IMR-90 (cell line): ENCODE measurements at regions not wholly inside any gene's neighbourhood (a gene's known extent, or its start where the extent isn't known, plus 50 kb on each side); places are given as distances from the start of the nearest gene placed in this dataset.

Source experiments
- ATAC-seq: fragments of 200-7000 bp; cut with Tn5 transposase; 2 replicates; pipeline ENCODE4 v1.9.1; 2020; ENCODE audit warnings: low read depth, mild to moderate bottlenecking, moderate library complexity
- BruUV-seq: library from RNA; stranded (reverse); fragments of 400-500 nt; replicated peaks from 2 replicates; lab custom pipeline; 2021; lab: Mats Ljungman, UMichigan
- CTCF ChIA-PET: fragments of 300-600 bp; formaldehyde crosslinking; extraction: SDS; loops from one replicate; lab custom pipeline; 2021; ENCODE audit warnings: antibody characterized with exemption; lab: Yijun Ruan, JAX
- POLR2A ChIA-PET: fragments of 300-600 bp; sonication (Branson Sonifier 250); formaldehyde crosslinking; loops from one replicate; lab custom pipeline; 2022; ENCODE audit warnings: antibody characterized with exemption; ENCODE audit not compliant: unreplicated experiment; lab: Charles Lee
- DNase-seq: peaks from one replicate; pipeline ENCODE4 v3.0.0; 2013
- H2AFZ ChIP-seq: replicated peaks from 2 replicates; pipeline ENCODE3; 2013; ENCODE audit warnings: low read length, mild to moderate bottlenecking; ENCODE audit not compliant: poor library complexity
- H2AK5ac ChIP-seq: 2 replicates; pipeline ENCODE4 v1.6.1; 2013; ENCODE audit warnings: low read depth, low read length, inconsistent platforms
- H2AK9ac ChIP-seq: replicated peaks from 2 replicates; pipeline ENCODE3; 2013; ENCODE audit warnings: mild to moderate bottlenecking, low read depth, low read length, moderate library complexity; ENCODE audit not compliant: poor library complexity
- H2BK120ac ChIP-seq: 2 replicates; pipeline ENCODE4 v1.6.1; 2013; ENCODE audit warnings: low read depth, low read length, inconsistent platforms
- H2BK15ac ChIP-seq: 3 replicates; pipeline ENCODE4 v1.6.1; 2013; ENCODE audit warnings: low read depth, low read length, inconsistent platforms
- H2BK20ac ChIP-seq: 2 replicates; pipeline ENCODE4 v1.6.1; 2013; ENCODE audit warnings: low read depth, mild to moderate bottlenecking, inconsistent platforms, low read length, moderate library complexity
- H2BK5ac ChIP-seq: 2 replicates; pipeline ENCODE4 v1.6.1; 2013; ENCODE audit warnings: mild to moderate bottlenecking, low read depth, low read length, inconsistent platforms; ENCODE audit not compliant: poor library complexity, severe bottlenecking
- H3K14ac ChIP-seq: replicated peaks from 2 replicates; pipeline ENCODE4 v1.6.1; 2013; ENCODE audit warnings: low read depth, low read length, inconsistent platforms
- H3K18ac ChIP-seq: 2 replicates; pipeline ENCODE4 v1.6.1; 2013; ENCODE audit warnings: low read depth, low read length, control low read depth
- H3K23ac ChIP-seq: 2 replicates; pipeline ENCODE4 v1.6.1; 2013; ENCODE audit warnings: low read depth, low read length, inconsistent platforms
- H3K27ac ChIP-seq: 2 replicates; pipeline ENCODE4 v1.5.1; 2013; ENCODE audit warnings: mild to moderate bottlenecking, control low read depth, low read length; ENCODE audit not compliant: insufficient read depth
- H3K27me3 ChIP-seq: 2 replicates; pipeline ENCODE4 v1.6.1; 2013; ENCODE audit warnings: low read length; ENCODE audit not compliant: control insufficient read depth, insufficient read depth
- H3K36me3 ChIP-seq: 2 replicates; pipeline ENCODE4 v1.6.1; 2013; ENCODE audit warnings: low read length, mixed read lengths; ENCODE audit not compliant: control insufficient read depth, insufficient read depth
- H3K4ac ChIP-seq: 2 replicates; pipeline ENCODE4 v1.6.1; 2013; ENCODE audit warnings: low read depth, low read length, inconsistent platforms
- H3K4me1 ChIP-seq: 2 replicates; pipeline ENCODE4 v1.6.1; 2013; ENCODE audit warnings: low read length, mixed read lengths; ENCODE audit not compliant: control insufficient read depth, insufficient read depth
- H3K4me2 ChIP-seq: 2 replicates; pipeline ENCODE4 v1.6.1; 2013; ENCODE audit warnings: low read depth, mild to moderate bottlenecking, control low read depth, low read length, moderate library complexity
- H3K4me3 ChIP-seq: 2 replicates; pipeline ENCODE4 v1.5.1; 2013; ENCODE audit warnings: low read depth, mild to moderate bottlenecking, control low read depth, low read length, moderate library complexity; ENCODE audit not compliant: insufficient read depth
- H3K56ac ChIP-seq: 2 replicates; pipeline ENCODE4 v1.6.1; 2013; ENCODE audit warnings: low read length, inconsistent platforms; ENCODE audit not compliant: insufficient read depth; ENCODE audit errors: extremely low read depth
- H3K79me1 ChIP-seq, 2 experiments: 2 replicates each; pipeline ENCODE4 v1.6.1; 2013; ENCODE audit warnings: low read length in 2 of 2, inconsistent platforms in 1 of 2, low read depth in 1 of 2
- H3K9ac ChIP-seq: 2 replicates; pipeline ENCODE4 v1.6.1; 2013; ENCODE audit warnings: low read depth, low read length, control low read depth
- H3K9me1 ChIP-seq: 2 replicates; pipeline ENCODE4 v1.6.1; 2013; ENCODE audit warnings: low read length, inconsistent platforms; ENCODE audit not compliant: insufficient read depth
- H3K9me3 ChIP-seq: 2 replicates; pipeline ENCODE4 v1.6.1; 2013; ENCODE audit warnings: low read length; ENCODE audit not compliant: control insufficient read depth, insufficient read depth
- H4K20me1 ChIP-seq: 2 replicates; pipeline ENCODE4 v1.6.1; 2013; ENCODE audit warnings: low read length, inconsistent platforms; ENCODE audit not compliant: insufficient read depth
- H4K5ac ChIP-seq: 2 replicates; pipeline ENCODE4 v1.6.1; 2013; ENCODE audit warnings: mild to moderate bottlenecking, low read depth, low read length, control low read depth
- H4K8ac ChIP-seq, 2 experiments: 2 replicates each; pipeline ENCODE4 v1.6.1; 2013; ENCODE audit warnings: low read depth in 2 of 2, low read length in 2 of 2, control low read depth in 1 of 2, inconsistent platforms in 1 of 2
- H4K91ac ChIP-seq: 2 replicates; pipeline ENCODE4 v1.6.1; 2013; ENCODE audit warnings: low read depth, low read length, inconsistent platforms; ENCODE audit not compliant: insufficient read depth
- BHLHE40 ChIP-seq: fragments of 150-350 bp; IDR thresholded peaks from 2 replicates; pipeline ENCODE4 v1.6.1; 2016; ENCODE audit warnings: mild to moderate bottlenecking, low read depth, low read length
- CHD1 ChIP-seq: IDR thresholded peaks from 2 replicates; pipeline ENCODE4 v1.6.1; 2012; ENCODE audit warnings: low read depth, low read length, improper control_type of control experiment
- FOS ChIP-seq: fragments of 150-350 bp; IDR thresholded peaks from 2 replicates; pipeline ENCODE4 v1.6.1; 2016; ENCODE audit warnings: low read depth, low read length
- MAFK ChIP-seq: IDR thresholded peaks from 2 replicates; pipeline ENCODE4 v1.6.1; 2012; ENCODE audit warnings: low read depth, low read length, improper control_type of control experiment
- MAZ ChIP-seq: IDR thresholded peaks from 2 replicates; pipeline ENCODE4 v1.6.1; 2012; ENCODE audit warnings: low read depth, mild to moderate bottlenecking, low read length, improper control_type of control experiment, moderate library complexity, borderline replicate concordance
- MXI1 ChIP-seq: IDR thresholded peaks from 2 replicates; pipeline ENCODE4 v1.6.1; 2012; ENCODE audit warnings: low read depth, mild to moderate bottlenecking, low read length, moderate library complexity, borderline replicate concordance
- NFE2L2 ChIP-seq: fragments of 150-350 bp; IDR thresholded peaks from 2 replicates; pipeline ENCODE4 v1.6.1; 2016; ENCODE audit warnings: low read depth, mild to moderate bottlenecking, low read length
- POLR2A ChIP-seq: IDR thresholded peaks from 2 replicates; pipeline ENCODE4 v1.6.1; 2012; ENCODE audit warnings: mild to moderate bottlenecking, low read depth, low read length
- RAD21 ChIP-seq: IDR thresholded peaks from 2 replicates; pipeline ENCODE4 v1.6.1; 2012; ENCODE audit warnings: low read length, improper control_type of control experiment
- RFX5 ChIP-seq: IDR thresholded peaks from 2 replicates; pipeline ENCODE4 v1.8.0; 2012; ENCODE audit warnings: low read depth, mild to moderate bottlenecking, low read length, moderate library complexity
- SMC3 ChIP-seq: fragments of 150-350 bp; IDR thresholded peaks from 2 replicates; pipeline ENCODE4 v1.6.1; 2016; ENCODE audit warnings: low read depth, mild to moderate bottlenecking, antibody characterized with exemption, low read length, moderate library complexity
- WGBS, 2 experiments: methylation state at CpG; one replicate each; pipeline versions ENCODE4 v1.1.5 to v1.1.7; 2013; ENCODE audit warnings: missing lambda C conversion rate in 2 of 2; ENCODE audit not compliant: insufficient read length in 1 of 2; ENCODE audit errors: extremely low coverage in 2 of 2; 5-methylcytosine and 5-hydroxymethylcytosine counted together
- dilution Hi-C: fragments of 300-500 bp; cut with HindIII; formaldehyde crosslinking; loops from one replicate; pipeline ENCODE4 v1.14.3; 2018; ENCODE audit warnings: low sequenced_read_pairs; ENCODE audit not compliant: unreplicated experiment
- in situ Hi-C: fragments of 300-500 bp; cut with MboI; formaldehyde crosslinking; loops from 3 replicates; pipeline ENCODE4 v1.14.3; 2019; ENCODE audit warnings: low sequenced_read_pairs, inconsistent platforms, mixed read lengths
- intact Hi-C: fragments of 100-400 bp; cut with micrococcal nuclease; formaldehyde crosslinking; loops from 2 replicates; pipeline ENCODE4 v1.10.0; 2022
- TF ChIP-seq, protein P1 (sequence below): conservative IDR thresholded peaks from 2 replicates; pipeline ENCODE4 v1.5.1; 2012; ENCODE audit warnings: mild to moderate bottlenecking, low read depth, low read length, improper control_type of control experiment
- TF ChIP-seq, protein P2 (sequence below): fragments of 150-350 bp; IDR thresholded peaks from 2 replicates; pipeline ENCODE4 v1.6.1; 2017; ENCODE audit warnings: mild to moderate bottlenecking, antibody characterized with exemption, low read length, low read depth

DNA sequence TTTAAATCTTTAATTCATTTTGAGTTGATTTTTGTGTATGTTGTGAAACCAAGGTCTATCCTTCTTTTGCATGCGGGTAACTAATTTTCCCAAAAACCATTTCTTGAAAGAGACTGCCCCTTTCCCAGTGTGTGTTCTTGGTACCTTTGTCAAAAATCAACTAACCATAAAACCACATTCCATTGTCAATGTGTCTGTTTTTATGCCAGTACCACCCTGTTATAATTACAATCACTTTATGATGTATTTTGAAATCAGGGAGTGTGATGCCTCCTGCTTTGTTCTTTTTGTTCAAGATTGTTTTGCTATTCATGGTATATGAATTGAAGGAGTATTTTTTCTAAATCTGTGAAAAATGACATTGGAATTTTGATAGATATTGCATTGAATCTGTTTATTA lies 689.6 kb downstream of the TSN start:
- H3K56ac ChIP-seq = no peak overlapping the region
- H3K4me3 ChIP-seq = no peak overlapping the region
- no peaks in the 10 kb centered on the region for H4K20me1 ChIP-seq
- H3K4ac ChIP-seq = no peak overlapping the region
- no peak overlapping the region for H2BK20ac ChIP-seq
- H2AK9ac ChIP-seq = no peak overlapping the region
- H3K27ac ChIP-seq = no peak overlapping the region
- H3K9ac ChIP-seq = no peak overlapping the region
- no CpG with 5 or more reads among the region's 1 CpG for WGBS, 2 experiments
- ChIA-PET POLR2A (no interaction called here), CTCF (no interaction called here)
- H2AFZ ChIP-seq = no peak overlapping the region
- no peaks in the 10 kb centered on the region for H3K4me1 ChIP-seq
- H3K27me3 ChIP-seq = no peaks in the 10 kb centered on the region
- no TSS peak for BruUV-seq
- no peak overlapping the region for H4K91ac ChIP-seq
- DNase-seq (no peak), ATAC-seq (no peak)
- intact Hi-C loops = no loop called here
- no peaks in the 10 kb centered on the region; the same call in 1 of the 2 replicates for H3K9me3 ChIP-seq
- no peak overlapping the region for H3K18ac ChIP-seq
- H3K79me1 ChIP-seq = no peaks in the 10 kb centered on the region
- no peak overlapping the region for H3K4me2 ChIP-seq
- H2BK15ac ChIP-seq = no peak overlapping the region
- no peak overlapping the region for H3K14ac ChIP-seq
- no peaks in the 10 kb centered on the region for H3K9me1 ChIP-seq
- H4K8ac ChIP-seq = no peak overlapping the region
- no peak overlapping the region for H4K5ac ChIP-seq
- dilution Hi-C loops = no loop called here
- no peak overlapping the region for H2AK5ac ChIP-seq
- no peak overlapping the region for H3K23ac ChIP-seq
- H2BK120ac ChIP-seq = no peak overlapping the region
- in situ Hi-C loops = no loop called here
- TF ChIP-seq RAD21 (no peak), BHLHE40 (no peak), SMC3 (no peak), POLR2A (no peak), MXI1 (no peak), MAFK (no peak), RFX5 (no peak), FOS (no peak), CHD1 (no peak), MAZ (no peak), NFE2L2 (no peak)
- TF ChIP-seq, protein P1, sequence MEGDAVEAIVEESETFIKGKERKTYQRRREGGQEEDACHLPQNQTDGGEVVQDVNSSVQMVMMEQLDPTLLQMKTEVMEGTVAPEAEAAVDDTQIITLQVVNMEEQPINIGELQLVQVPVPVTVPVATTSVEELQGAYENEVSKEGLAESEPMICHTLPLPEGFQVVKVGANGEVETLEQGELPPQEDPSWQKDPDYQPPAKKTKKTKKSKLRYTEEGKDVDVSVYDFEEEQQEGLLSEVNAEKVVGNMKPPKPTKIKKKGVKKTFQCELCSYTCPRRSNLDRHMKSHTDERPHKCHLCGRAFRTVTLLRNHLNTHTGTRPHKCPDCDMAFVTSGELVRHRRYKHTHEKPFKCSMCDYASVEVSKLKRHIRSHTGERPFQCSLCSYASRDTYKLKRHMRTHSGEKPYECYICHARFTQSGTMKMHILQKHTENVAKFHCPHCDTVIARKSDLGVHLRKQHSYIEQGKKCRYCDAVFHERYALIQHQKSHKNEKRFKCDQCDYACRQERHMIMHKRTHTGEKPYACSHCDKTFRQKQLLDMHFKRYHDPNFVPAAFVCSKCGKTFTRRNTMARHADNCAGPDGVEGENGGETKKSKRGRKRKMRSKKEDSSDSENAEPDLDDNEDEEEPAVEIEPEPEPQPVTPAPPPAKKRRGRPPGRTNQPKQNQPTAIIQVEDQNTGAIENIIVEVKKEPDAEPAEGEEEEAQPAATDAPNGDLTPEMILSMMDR = no peak
- TF ChIP-seq, protein P2, sequence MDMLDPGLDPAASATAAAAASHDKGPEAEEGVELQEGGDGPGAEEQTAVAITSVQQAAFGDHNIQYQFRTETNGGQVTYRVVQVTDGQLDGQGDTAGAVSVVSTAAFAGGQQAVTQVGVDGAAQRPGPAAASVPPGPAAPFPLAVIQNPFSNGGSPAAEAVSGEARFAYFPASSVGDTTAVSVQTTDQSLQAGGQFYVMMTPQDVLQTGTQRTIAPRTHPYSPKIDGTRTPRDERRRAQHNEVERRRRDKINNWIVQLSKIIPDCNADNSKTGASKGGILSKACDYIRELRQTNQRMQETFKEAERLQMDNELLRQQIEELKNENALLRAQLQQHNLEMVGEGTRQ = no peak
- H3K36me3 ChIP-seq = no peaks in the 10 kb centered on the region
- H2BK5ac ChIP-seq = no peak overlapping the region
